IMR-90 (cell line): ENCODE measurements at regions not wholly inside any gene's neighbourhood (a gene's known extent, or its start where the extent isn't known, plus 50 kb on each side); places are given as distances from the start of the nearest gene placed in this dataset.

ENCODE experiments used
- ATAC-seq: fragments of 200-7000 bp; cut with Tn5 transposase; 2 replicates; pipeline ENCODE4 v1.9.1; 2020; ENCODE audit warnings: low read depth, mild to moderate bottlenecking, moderate library complexity
- BruUV-seq: library from RNA; stranded (reverse); fragments of 400-500 nt; replicated peaks from 2 replicates; lab custom pipeline; 2021; lab: Mats Ljungman, UMichigan
- CTCF ChIA-PET: fragments of 300-600 bp; formaldehyde crosslinking; extraction: SDS; loops from one replicate; lab custom pipeline; 2021; ENCODE audit warnings: antibody characterized with exemption; lab: Yijun Ruan, JAX
- POLR2A ChIA-PET: fragments of 300-600 bp; sonication (Branson Sonifier 250); formaldehyde crosslinking; loops from one replicate; lab custom pipeline; 2022; ENCODE audit warnings: antibody characterized with exemption; ENCODE audit not compliant: unreplicated experiment; lab: Charles Lee
- DNase-seq: peaks from one replicate; pipeline ENCODE4 v3.0.0; 2013
- H2AFZ ChIP-seq: replicated peaks from 2 replicates; pipeline ENCODE3; 2013; ENCODE audit warnings: low read length, mild to moderate bottlenecking; ENCODE audit not compliant: poor library complexity
- H2AK5ac ChIP-seq: 2 replicates; pipeline ENCODE4 v1.6.1; 2013; ENCODE audit warnings: low read depth, low read length, inconsistent platforms
- H2AK9ac ChIP-seq: replicated peaks from 2 replicates; pipeline ENCODE3; 2013; ENCODE audit warnings: mild to moderate bottlenecking, low read depth, low read length, moderate library complexity; ENCODE audit not compliant: poor library complexity
- H2BK120ac ChIP-seq: 2 replicates; pipeline ENCODE4 v1.6.1; 2013; ENCODE audit warnings: low read depth, low read length, inconsistent platforms
- H2BK15ac ChIP-seq: 3 replicates; pipeline ENCODE4 v1.6.1; 2013; ENCODE audit warnings: low read depth, low read length, inconsistent platforms
- H2BK20ac ChIP-seq: 2 replicates; pipeline ENCODE4 v1.6.1; 2013; ENCODE audit warnings: low read depth, mild to moderate bottlenecking, inconsistent platforms, low read length, moderate library complexity
- H2BK5ac ChIP-seq: 2 replicates; pipeline ENCODE4 v1.6.1; 2013; ENCODE audit warnings: mild to moderate bottlenecking, low read depth, low read length, inconsistent platforms; ENCODE audit not compliant: poor library complexity, severe bottlenecking
- H3K14ac ChIP-seq: replicated peaks from 2 replicates; pipeline ENCODE4 v1.6.1; 2013; ENCODE audit warnings: low read depth, low read length, inconsistent platforms
- H3K18ac ChIP-seq: 2 replicates; pipeline ENCODE4 v1.6.1; 2013; ENCODE audit warnings: low read depth, low read length, control low read depth
- H3K23ac ChIP-seq: 2 replicates; pipeline ENCODE4 v1.6.1; 2013; ENCODE audit warnings: low read depth, low read length, inconsistent platforms
- H3K27ac ChIP-seq: 2 replicates; pipeline ENCODE4 v1.5.1; 2013; ENCODE audit warnings: mild to moderate bottlenecking, control low read depth, low read length; ENCODE audit not compliant: insufficient read depth
- H3K27me3 ChIP-seq: 2 replicates; pipeline ENCODE4 v1.6.1; 2013; ENCODE audit warnings: low read length; ENCODE audit not compliant: control insufficient read depth, insufficient read depth
- H3K36me3 ChIP-seq: 2 replicates; pipeline ENCODE4 v1.6.1; 2013; ENCODE audit warnings: low read length, mixed read lengths; ENCODE audit not compliant: control insufficient read depth, insufficient read depth
- H3K4ac ChIP-seq: 2 replicates; pipeline ENCODE4 v1.6.1; 2013; ENCODE audit warnings: low read depth, low read length, inconsistent platforms
- H3K4me1 ChIP-seq: 2 replicates; pipeline ENCODE4 v1.6.1; 2013; ENCODE audit warnings: low read length, mixed read lengths; ENCODE audit not compliant: control insufficient read depth, insufficient read depth
- H3K4me2 ChIP-seq: 2 replicates; pipeline ENCODE4 v1.6.1; 2013; ENCODE audit warnings: low read depth, mild to moderate bottlenecking, control low read depth, low read length, moderate library complexity
- H3K4me3 ChIP-seq: 2 replicates; pipeline ENCODE4 v1.5.1; 2013; ENCODE audit warnings: low read depth, mild to moderate bottlenecking, control low read depth, low read length, moderate library complexity; ENCODE audit not compliant: insufficient read depth
- H3K56ac ChIP-seq: 2 replicates; pipeline ENCODE4 v1.6.1; 2013; ENCODE audit warnings: low read length, inconsistent platforms; ENCODE audit not compliant: insufficient read depth; ENCODE audit errors: extremely low read depth
- H3K79me1 ChIP-seq, 2 experiments: 2 replicates each; pipeline ENCODE4 v1.6.1; 2013; ENCODE audit warnings: low read length in 2 of 2, inconsistent platforms in 1 of 2, low read depth in 1 of 2
- H3K9ac ChIP-seq: 2 replicates; pipeline ENCODE4 v1.6.1; 2013; ENCODE audit warnings: low read depth, low read length, control low read depth
- H3K9me1 ChIP-seq: 2 replicates; pipeline ENCODE4 v1.6.1; 2013; ENCODE audit warnings: low read length, inconsistent platforms; ENCODE audit not compliant: insufficient read depth
- H3K9me3 ChIP-seq: 2 replicates; pipeline ENCODE4 v1.6.1; 2013; ENCODE audit warnings: low read length; ENCODE audit not compliant: control insufficient read depth, insufficient read depth
- H4K20me1 ChIP-seq: 2 replicates; pipeline ENCODE4 v1.6.1; 2013; ENCODE audit warnings: low read length, inconsistent platforms; ENCODE audit not compliant: insufficient read depth
- H4K5ac ChIP-seq: 2 replicates; pipeline ENCODE4 v1.6.1; 2013; ENCODE audit warnings: mild to moderate bottlenecking, low read depth, low read length, control low read depth
- H4K8ac ChIP-seq, 2 experiments: 2 replicates each; pipeline ENCODE4 v1.6.1; 2013; ENCODE audit warnings: low read depth in 2 of 2, low read length in 2 of 2, control low read depth in 1 of 2, inconsistent platforms in 1 of 2
- H4K91ac ChIP-seq: 2 replicates; pipeline ENCODE4 v1.6.1; 2013; ENCODE audit warnings: low read depth, low read length, inconsistent platforms; ENCODE audit not compliant: insufficient read depth
- CHD1 ChIP-seq: IDR thresholded peaks from 2 replicates; pipeline ENCODE4 v1.6.1; 2012; ENCODE audit warnings: low read depth, low read length, improper control_type of control experiment
- FOS ChIP-seq: fragments of 150-350 bp; IDR thresholded peaks from 2 replicates; pipeline ENCODE4 v1.6.1; 2016; ENCODE audit warnings: low read depth, low read length
- MAFK ChIP-seq: IDR thresholded peaks from 2 replicates; pipeline ENCODE4 v1.6.1; 2012; ENCODE audit warnings: low read depth, low read length, improper control_type of control experiment
- MAZ ChIP-seq: IDR thresholded peaks from 2 replicates; pipeline ENCODE4 v1.6.1; 2012; ENCODE audit warnings: low read depth, mild to moderate bottlenecking, low read length, improper control_type of control experiment, moderate library complexity, borderline replicate concordance
- WGBS, 2 experiments: methylation state at CpG; one replicate each; pipeline versions ENCODE4 v1.1.5 to v1.1.7; 2013; ENCODE audit warnings: missing lambda C conversion rate in 2 of 2; ENCODE audit not compliant: insufficient read length in 1 of 2; ENCODE audit errors: extremely low coverage in 2 of 2; 5-methylcytosine and 5-hydroxymethylcytosine counted together
- dilution Hi-C: fragments of 300-500 bp; cut with HindIII; formaldehyde crosslinking; loops from one replicate; pipeline ENCODE4 v1.14.3; 2018; ENCODE audit warnings: low sequenced_read_pairs; ENCODE audit not compliant: unreplicated experiment
- in situ Hi-C: fragments of 300-500 bp; cut with MboI; formaldehyde crosslinking; loops from 3 replicates; pipeline ENCODE4 v1.14.3; 2019; ENCODE audit warnings: low sequenced_read_pairs, inconsistent platforms, mixed read lengths
- intact Hi-C: fragments of 100-400 bp; cut with micrococcal nuclease; formaldehyde crosslinking; loops from 2 replicates; pipeline ENCODE4 v1.10.0; 2022

DNA sequence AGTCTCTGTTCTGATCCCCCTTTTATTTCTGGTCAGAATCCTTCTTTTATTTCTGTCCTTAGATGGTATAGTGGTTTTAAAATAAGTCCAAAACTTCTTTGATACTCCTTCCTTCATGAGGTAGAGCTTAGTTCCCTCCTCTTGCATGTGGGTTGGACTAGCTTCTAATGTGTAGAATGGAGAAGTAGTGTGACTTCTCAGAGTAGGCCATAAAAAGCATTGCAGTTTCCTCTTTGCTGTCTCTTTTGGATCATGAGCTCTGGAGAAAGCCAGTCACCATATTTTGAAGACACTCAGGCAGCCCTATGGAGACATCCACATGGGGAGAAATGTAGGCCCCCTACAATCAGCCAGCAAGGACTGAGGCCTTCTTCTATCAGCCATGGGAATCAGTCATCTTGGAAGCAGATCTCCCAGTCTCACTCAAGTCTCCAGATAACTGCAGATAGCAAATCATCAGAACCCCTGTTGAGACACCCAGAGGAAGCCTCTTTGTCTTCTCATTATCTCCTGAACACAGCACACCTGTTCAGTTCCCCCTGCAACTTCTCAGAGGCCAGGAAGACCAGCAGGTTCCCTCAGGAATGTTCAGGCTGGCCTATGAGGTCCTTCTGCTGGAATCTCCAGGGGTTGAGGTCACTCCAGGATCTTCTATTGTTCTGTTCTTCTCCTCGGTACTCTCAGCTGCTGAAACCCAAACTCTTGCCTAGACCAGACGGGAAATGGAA lies 511.9 kb upstream of the ZMIZ1 start:
- in situ Hi-C loops (no loop called here), dilution Hi-C loops (no loop called here), intact Hi-C loops (loop anchor here (10.0 kb wide), 1 partner anchor 508 kb away; the partner anchor contains the start of gene ZMIZ1)
- no peaks in the 10 kb centered on the region for H3K36me3 ChIP-seq
- no peak overlapping the region for H2AK9ac ChIP-seq
- H3K23ac ChIP-seq: no peak overlapping the region
- H3K79me1 ChIP-seq: no peaks in the 10 kb centered on the region
- H3K27me3 ChIP-seq: peaks cover 3% of the 10 kb centered on the region
- H3K14ac ChIP-seq: no peak overlapping the region
- H2AFZ ChIP-seq: no peak overlapping the region
- no peak overlapping the region for H3K27ac ChIP-seq
- TF ChIP-seq MAZ: no peak
- TF ChIP-seq MAFK: no peak
- TF ChIP-seq CHD1: no peak
- TF ChIP-seq FOS: no peak
- no TSS peak for BruUV-seq
- no peak overlapping the region for H3K4me2 ChIP-seq
- H3K4me3 ChIP-seq: no peak overlapping the region
- POLR2A ChIA-PET: no interaction called here
- H3K4ac ChIP-seq: no peak overlapping the region
- no peak overlapping the region for H2BK120ac ChIP-seq
- H2BK5ac ChIP-seq: no peak overlapping the region
- H4K91ac ChIP-seq: no peak overlapping the region
- H4K20me1 ChIP-seq: no peaks in the 10 kb centered on the region
- ATAC-seq (no peak), DNase-seq (no peak)
- H3K9me1 ChIP-seq: no peaks in the 10 kb centered on the region; the same call in none of the 2 replicates
- H4K5ac ChIP-seq: no peak overlapping the region
- H4K8ac ChIP-seq: no peak overlapping the region
- no peak overlapping the region for H2BK20ac ChIP-seq
- no peak overlapping the region for H2AK5ac ChIP-seq
- no peak overlapping the region for H3K56ac ChIP-seq
- no peak overlapping the region for H3K18ac ChIP-seq
- CTCF ChIA-PET: no interaction called here
- no CpG with 5 or more reads among the region's 2 CpGs for WGBS, 2 experiments
- H3K9me3 ChIP-seq: no peaks in the 10 kb centered on the region
- peaks cover 8% of the 10 kb centered on the region; the same call in 1 of the 2 replicates for H3K4me1 ChIP-seq
- no peak overlapping the region for H2BK15ac ChIP-seq
- no peak overlapping the region for H3K9ac ChIP-seq
